B cell (primary cell): ENCODE measurements at regions not wholly inside any gene's neighbourhood (a gene's known extent, or its start where the extent isn't known, plus 50 kb on each side); places are given as distances from the start of the nearest gene placed in this dataset.

Experiments
- ATAC-seq: fragments of 200-7000 bp; cut with Tn5 transposase; one replicate; pipeline ENCODE4 v1.10.0; 2021; ENCODE audit warnings: low read depth, mild to moderate bottlenecking, moderate number of reproducible peaks, moderate library complexity
- CTCF ChIA-PET: fragments of 350-600 bp; sonication (Branson Sonifier 250); formaldehyde crosslinking; loops from one replicate; lab custom pipeline; 2021; ENCODE audit warnings: antibody characterized with exemption, inconsistent platforms; lab: Charles Lee
- POLR2A ChIA-PET: fragments of 350-600 bp; sonication (Branson Sonifier 250); formaldehyde crosslinking; loops from one replicate; lab custom pipeline; 2021; ENCODE audit warnings: antibody characterized with exemption; lab: Charles Lee
- DNase-seq: peaks from one replicate; pipeline ENCODE4 v3.0.0; 2013
- H2AFZ ChIP-seq: 2 replicates; pipeline ENCODE4 v1.6.1; 2012; ENCODE audit warnings: mild to moderate bottlenecking, low read depth, low read length; ENCODE audit not compliant: insufficient read depth, poor library complexity, severe bottlenecking
- H3K27ac ChIP-seq, 2 donors: 1 replicate in 1 of 2; 2 replicates in 1 of 2; pipeline ENCODE4 v1.5.1; 2012 to 2013; ENCODE audit warnings: low read length in 2 of 2, mild to moderate bottlenecking in 2 of 2, moderate library complexity in 1 of 2
- H3K27me3 ChIP-seq, 4 experiments: fragments of 200-600 bp in 1 of 4; sonication (generic) in 1 of 4; replicated peaks in 1 of 4; 1 replicate in 2 of 4; 2 replicates in 2 of 4; pipeline versions ENCODE4 v1.6.1 to v1.7.0; 2013 to 2016; ENCODE audit warnings: low read length in 3 of 4, mild to moderate bottlenecking in 2 of 4, mixed read lengths in 1 of 4, moderate library complexity in 1 of 4; ENCODE audit not compliant: insufficient read depth in 4 of 4, control insufficient read depth in 3 of 4; ENCODE audit errors: control extremely low read depth in 1 of 4
- H3K36me3 ChIP-seq, 2 experiments: replicated peaks in 1 of 2; 1 replicate in 1 of 2; 2 replicates in 1 of 2; pipeline versions ENCODE4 v1.6.1 to v1.7.1; 2013; ENCODE audit warnings: low read length in 1 of 2; ENCODE audit not compliant: insufficient read depth in 2 of 2, control insufficient read depth in 1 of 2; ENCODE audit errors: control extremely low read depth in 1 of 2, extremely low read depth in 1 of 2
- H3K4me1 ChIP-seq, 2 donors: fragments of 200-600 bp in 1 of 2; sonication (generic) in 1 of 2; 1 replicate in 1 of 2; 2 replicates in 1 of 2; pipeline versions ENCODE4 v1.5.1 to v1.6.1; 2013 to 2017; ENCODE audit warnings: low read length in 2 of 2; ENCODE audit not compliant: control insufficient read depth in 2 of 2, insufficient read depth in 2 of 2
- H3K4me2 ChIP-seq: replicated peaks from 2 replicates; pipeline ENCODE3; 2012; ENCODE audit warnings: mild to moderate bottlenecking, low read depth, low read length; ENCODE audit not compliant: poor library complexity, severe bottlenecking
- H3K4me3 ChIP-seq, 5 experiments: fragments of 200-600 bp in 1 of 5; sonication (generic) in 1 of 5; 1 replicate in 3 of 5; 2 replicates in 2 of 5; pipeline versions ENCODE4 v1.5.1 to v1.7.0; 2011 to 2016; ENCODE audit warnings: low read length in 4 of 5, mild to moderate bottlenecking in 4 of 5, low read depth in 2 of 5, control low read depth in 1 of 5, moderate library complexity in 1 of 5; ENCODE audit not compliant: insufficient read depth in 1 of 5; ENCODE audit errors: control extremely low read depth in 1 of 5, extremely low read depth in 1 of 5
- H3K79me2 ChIP-seq: fragments of 200-600 bp; sonication (generic); one replicate; pipeline ENCODE4 v1.6.0; 2016; ENCODE audit warnings: low read length; ENCODE audit not compliant: control insufficient read depth, insufficient read depth
- H3K9ac ChIP-seq: fragments of 200-600 bp; sonication (generic); 2 replicates; pipeline ENCODE4 v1.6.1; 2017; ENCODE audit warnings: mild to moderate bottlenecking, low read length, moderate library complexity
- H3K9me3 ChIP-seq, 3 donors: one replicate each; pipeline versions ENCODE4 v1.6.1 to v1.7.1; 2013; ENCODE audit warnings: low read length in 2 of 3; ENCODE audit not compliant: control insufficient read depth in 2 of 3, insufficient read depth in 1 of 3; ENCODE audit errors: control extremely low read depth in 1 of 3
- H4K20me1 ChIP-seq: 2 replicates; pipeline ENCODE4 v1.6.0; 2012; ENCODE audit warnings: mild to moderate bottlenecking, low read length; ENCODE audit not compliant: insufficient read depth, control insufficient read depth, poor library complexity, severe bottlenecking
- H3K27ac Mint-ChIP-seq: one replicate; pipeline ENCODE4 v1.8.0; 2021; ENCODE audit warnings: mixed read lengths
- H3K27me3 Mint-ChIP-seq: one replicate; pipeline ENCODE4 v1.8.0; 2021; ENCODE audit warnings: mixed read lengths
- H3K4me1 Mint-ChIP-seq: one replicate; pipeline ENCODE4 v1.8.0; 2021; ENCODE audit warnings: mixed read lengths
- H3K4me3 Mint-ChIP-seq: one replicate; pipeline ENCODE4 v1.8.0; 2021; ENCODE audit warnings: mixed read lengths
- H3K9me3 Mint-ChIP-seq: one replicate; pipeline ENCODE4 v1.8.0; 2022; ENCODE audit warnings: mixed read lengths; ENCODE audit not compliant: insufficient read depth
- CTCF ChIP-seq: fragments of 200-600 bp; IDR thresholded peaks from one replicate; pipeline ENCODE4 v1.8.0; 2022; ENCODE audit warnings: antibody characterized with exemption, mild to moderate bottlenecking
- EZH2 ChIP-seq: IDR thresholded peaks from 2 replicates; pipeline ENCODE4 v1.6.1; 2012; ENCODE audit warnings: borderline replicate concordance, low read depth, mild to moderate bottlenecking, moderate library complexity, low read length; ENCODE audit not compliant: insufficient read depth, poor library complexity, severe bottlenecking
- WGBS: methylation state at CpG from one replicate; pipeline ENCODE4 v1.1.5; 2013; ENCODE audit warnings: missing lambda C conversion rate; ENCODE audit not compliant: insufficient coverage; 5-methylcytosine and 5-hydroxymethylcytosine counted together
- intact Hi-C: fragments of 100-400 bp; cut with micrococcal nuclease; formaldehyde crosslinking; loops from one replicate; pipeline ENCODE4 v1.10.0; 2022

- Histone ChIP-seq H3K9me3 (peaks cover 2 to 22% (median 2%) of the 10 kb centered on the region in 3 donors), H3K4me1 (no peaks in the 10 kb centered on the region), H3K4me3 (no peak overlapping the region), H3K4me2 (no peak overlapping the region), H3K79me2 (no peaks in the 10 kb centered on the region), H4K20me1 (no peaks in the 10 kb centered on the region), H3K9ac (no peak overlapping the region), H2AFZ (no peak overlapping the region), H3K27ac (no peak overlapping the region), H3K27me3 (no peaks in the 10 kb centered on the region), H3K36me3 (no peaks in the 10 kb centered on the region)
- intact Hi-C loops: no loop called here
- WGBS: 89% methylated on average over 45 of the region's 57 CpGs
- no peak for TF ChIP-seq CTCF
- no peak for TF ChIP-seq EZH2
- ATAC-seq: no peak
- Mint-ChIP-seq H3K9me3 (peaks cover 12% of the 10 kb centered on the region), H3K27ac (no peak overlapping the region), H3K4me1 (no peaks in the 10 kb centered on the region), H3K27me3 (no peaks in the 10 kb centered on the region), H3K4me3 (no peak overlapping the region)
- DNase-seq: no peak
- ChIA-PET CTCF (no interaction called here), POLR2A (no interaction called here)
These were observed 336.0 kb upstream of the DEFB115 start for GRCh38 chr20:30921286-30922071.

GRCh38 chr20:30922129-30922528 is 335.3 kb upstream of the DEFB115 start:
- Mint-ChIP-seq H3K27ac (no peak overlapping the region), H3K4me3 (no peak overlapping the region), H3K27me3 (no peaks in the 10 kb centered on the region), H3K4me1 (no peaks in the 10 kb centered on the region), H3K9me3 (peaks cover 15% of the 10 kb centered on the region)
- Histone ChIP-seq H3K9me3 (peaks cover 2 to 22% (median 2%) of the 10 kb centered on the region in 3 donors), H4K20me1 (no peaks in the 10 kb centered on the region), H3K4me3 (no peak overlapping the region), H3K27ac (no peak overlapping the region), H2AFZ (no peak overlapping the region), H3K9ac (no peak overlapping the region), H3K36me3 (no peaks in the 10 kb centered on the region), H3K4me1 (no peaks in the 10 kb centered on the region), H3K27me3 (no peaks in the 10 kb centered on the region), H3K79me2 (no peaks in the 10 kb centered on the region), H3K4me2 (no peak overlapping the region)
- DNase-seq (no peak), ATAC-seq (no peak)
- CTCF ChIA-PET: no interaction called here
- TF ChIP-seq EZH2: no peak
- TF ChIP-seq CTCF: no peak
- intact Hi-C loops: no loop called here
- POLR2A ChIA-PET: no interaction called here
- WGBS: 69% methylated on average over 43 of the region's 55 CpGs
